OCI-LY3 (cell line): ENCODE measurements at regions not wholly inside any gene's neighbourhood (a gene's known extent, or its start where the extent isn't known, plus 50 kb on each side); places are given as distances from the start of the nearest gene placed in this dataset.

Source experiments
- H2AFZ ChIP-seq: fragments of 200-600, 300-600 bp; shearing (Covaris generic); 2 replicates; pipeline ENCODE4 v1.6.0; 2014; ENCODE audit warnings: antibody characterized with exemption, low read depth, low read length
- H3K27ac ChIP-seq: fragments of 200-600, 300-600 bp; sonication (generic); 2 replicates; pipeline ENCODE4 v1.5.1; 2014; ENCODE audit warnings: mild to moderate bottlenecking, low read length, moderate library complexity, mixed read lengths
- H3K27me3 ChIP-seq: fragments of 200-600, 300-600 bp; sonication (generic); 2 replicates; pipeline ENCODE4 v1.6.1; 2014; ENCODE audit warnings: low read depth, low read length, mixed read lengths
- H3K36me3 ChIP-seq: fragments of 200-600, 300-600 bp; sonication (generic); replicated peaks from 2 replicates; pipeline ENCODE3; 2014; ENCODE audit warnings: low read depth, low read length, mixed read lengths
- H3K4me1 ChIP-seq: fragments of 300-600, 200-600 bp; sonication (generic); 2 replicates; pipeline ENCODE4 v1.6.1; 2014; ENCODE audit warnings: low read length, mixed read lengths
- H3K4me2 ChIP-seq: fragments of 200-600, 300-600 bp; sonication (generic); 2 replicates; pipeline ENCODE4 v1.6.1; 2014; ENCODE audit warnings: low read length, mixed read lengths
- H3K4me3 ChIP-seq: fragments of 300-600, 200-600 bp; sonication (generic); 2 replicates; pipeline ENCODE4 v1.5.1; 2014; ENCODE audit warnings: antibody characterized with exemption, mild to moderate bottlenecking, low read length, moderate library complexity
- H3K79me2 ChIP-seq: fragments of 300-600, 200-600 bp; shearing (Covaris generic); 2 replicates; pipeline ENCODE4 v1.6.1; 2014; ENCODE audit warnings: mild to moderate bottlenecking, low read length, mixed read lengths
- H3K9ac ChIP-seq: fragments of 300-600, 200-600 bp; shearing (Covaris generic); 2 replicates; pipeline ENCODE4 v1.6.0; 2014; ENCODE audit warnings: mild to moderate bottlenecking, low read length, moderate library complexity
- H3K9me3 ChIP-seq: fragments of 200-600, 300-600 bp; shearing (Covaris generic); 2 replicates; pipeline ENCODE4 v1.6.1; 2014; ENCODE audit warnings: low read length, mixed read lengths; ENCODE audit not compliant: insufficient read depth
- H4K20me1 ChIP-seq: fragments of 200-600, 300-600 bp; sonication (generic); 2 replicates; pipeline ENCODE4 v1.6.1; 2016; ENCODE audit warnings: low read length, mixed read lengths; ENCODE audit not compliant: insufficient read depth
- EZH2phosphoT487 ChIP-seq: fragments of 200-600 bp; shearing (Covaris generic); IDR thresholded peaks from 2 replicates; pipeline ENCODE4 v1.6.1; 2018; ENCODE audit warnings: antibody characterized with exemption, mixed run types, low read depth
- TF ChIP-seq, protein P1 (sequence below): fragments of 200-600, 300-600 bp; sonication (generic); IDR thresholded peaks from 2 replicates; pipeline ENCODE4 v1.5.1; 2014; ENCODE audit warnings: antibody characterized with exemption, low read length, low read depth

DNA sequence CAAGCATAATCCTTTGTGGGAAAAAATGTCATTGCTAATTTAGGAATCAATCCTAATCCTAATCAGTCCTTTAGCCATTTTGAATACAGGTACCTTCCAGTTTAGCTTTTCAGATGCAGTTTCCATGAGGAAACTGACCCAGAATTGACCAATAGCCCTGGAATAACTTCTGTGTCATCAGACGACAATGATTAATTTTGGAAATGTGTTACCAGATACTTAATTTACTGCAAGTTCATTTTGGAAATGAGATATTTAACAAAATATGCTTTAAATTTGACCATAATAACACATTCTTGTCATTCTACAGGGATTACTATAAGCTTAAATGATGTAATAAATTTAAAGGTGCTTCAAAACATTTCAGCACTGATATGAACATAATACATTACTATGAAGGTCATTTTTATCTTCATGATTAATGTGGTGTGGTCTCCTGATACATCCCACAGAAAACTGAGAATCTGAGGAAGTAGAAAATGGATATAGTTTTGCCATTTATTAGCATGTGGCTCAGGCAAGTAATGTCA lies 129.8 kb upstream of the SH3BP4 start:
- H4K20me1 ChIP-seq = no peaks in the 10 kb centered on the region
- no peak overlapping the region for H3K4me2 ChIP-seq
- no peak overlapping the region for H2AFZ ChIP-seq
- H3K4me3 ChIP-seq = no peak overlapping the region
- no peaks in the 10 kb centered on the region for H3K27me3 ChIP-seq
- H3K27ac ChIP-seq = no peak overlapping the region
- no peaks in the 10 kb centered on the region for H3K9me3 ChIP-seq
- TF ChIP-seq EZH2phosphoT487 = no peak
- TF ChIP-seq, protein P1, sequence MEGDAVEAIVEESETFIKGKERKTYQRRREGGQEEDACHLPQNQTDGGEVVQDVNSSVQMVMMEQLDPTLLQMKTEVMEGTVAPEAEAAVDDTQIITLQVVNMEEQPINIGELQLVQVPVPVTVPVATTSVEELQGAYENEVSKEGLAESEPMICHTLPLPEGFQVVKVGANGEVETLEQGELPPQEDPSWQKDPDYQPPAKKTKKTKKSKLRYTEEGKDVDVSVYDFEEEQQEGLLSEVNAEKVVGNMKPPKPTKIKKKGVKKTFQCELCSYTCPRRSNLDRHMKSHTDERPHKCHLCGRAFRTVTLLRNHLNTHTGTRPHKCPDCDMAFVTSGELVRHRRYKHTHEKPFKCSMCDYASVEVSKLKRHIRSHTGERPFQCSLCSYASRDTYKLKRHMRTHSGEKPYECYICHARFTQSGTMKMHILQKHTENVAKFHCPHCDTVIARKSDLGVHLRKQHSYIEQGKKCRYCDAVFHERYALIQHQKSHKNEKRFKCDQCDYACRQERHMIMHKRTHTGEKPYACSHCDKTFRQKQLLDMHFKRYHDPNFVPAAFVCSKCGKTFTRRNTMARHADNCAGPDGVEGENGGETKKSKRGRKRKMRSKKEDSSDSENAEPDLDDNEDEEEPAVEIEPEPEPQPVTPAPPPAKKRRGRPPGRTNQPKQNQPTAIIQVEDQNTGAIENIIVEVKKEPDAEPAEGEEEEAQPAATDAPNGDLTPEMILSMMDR = no peak
- H3K36me3 ChIP-seq = no peaks in the 10 kb centered on the region
- H3K4me1 ChIP-seq = no peaks in the 10 kb centered on the region
- H3K9ac ChIP-seq = no peak overlapping the region
- no peaks in the 10 kb centered on the region for H3K79me2 ChIP-seq

GRCh38 chr2:234818937-234819336 lies 132.9 kb upstream of the SH3BP4 start:
- Histone ChIP-seq H3K9ac (no peak overlapping the region), H3K27ac (no peak overlapping the region), H4K20me1 (no peaks in the 10 kb centered on the region), H2AFZ (no peak overlapping the region), H3K9me3 (no peaks in the 10 kb centered on the region), H3K27me3 (no peaks in the 10 kb centered on the region), H3K4me1 (no peaks in the 10 kb centered on the region), H3K4me2 (no peak overlapping the region), H3K4me3 (no peak overlapping the region), H3K79me2 (no peaks in the 10 kb centered on the region), H3K36me3 (no peaks in the 10 kb centered on the region)
- TF ChIP-seq, protein P1 = no peak
- no peak for TF ChIP-seq EZH2phosphoT487

DNA sequence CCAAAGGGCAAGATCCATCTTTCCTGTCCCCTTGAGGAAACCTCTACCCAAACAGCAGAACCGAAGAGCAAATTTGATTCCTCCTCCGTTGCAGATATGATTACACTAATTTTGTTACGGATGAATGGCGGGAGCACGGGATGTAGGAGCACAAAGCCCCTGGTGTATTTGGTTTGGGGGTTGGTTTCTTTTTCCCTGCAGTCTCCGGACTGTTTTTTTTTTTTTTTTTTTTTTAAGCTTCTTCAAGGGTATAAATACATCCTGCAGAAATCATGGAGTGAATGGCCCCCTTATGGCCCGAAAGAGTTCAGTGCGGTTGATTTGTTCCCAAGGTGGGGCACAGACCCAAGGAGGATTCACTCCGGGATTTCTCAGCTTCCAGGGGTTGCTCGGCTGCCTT lies 135.3 kb upstream of the SH3BP4 start:
- no peak overlapping the region for H3K4me3 ChIP-seq
- H4K20me1 ChIP-seq = no peaks in the 10 kb centered on the region
- H3K4me1 ChIP-seq = no peaks in the 10 kb centered on the region
- no peak overlapping the region for H3K9ac ChIP-seq
- TF ChIP-seq, protein P1 = no peak
- TF ChIP-seq EZH2phosphoT487 = no peak
- no peaks in the 10 kb centered on the region for H3K36me3 ChIP-seq
- H3K4me2 ChIP-seq = no peak overlapping the region
- H3K9me3 ChIP-seq = no peaks in the 10 kb centered on the region
- no peak overlapping the region for H3K27ac ChIP-seq
- no peaks in the 10 kb centered on the region for H3K27me3 ChIP-seq
- no peaks in the 10 kb centered on the region for H3K79me2 ChIP-seq
- H2AFZ ChIP-seq = no peak overlapping the region

DNA sequence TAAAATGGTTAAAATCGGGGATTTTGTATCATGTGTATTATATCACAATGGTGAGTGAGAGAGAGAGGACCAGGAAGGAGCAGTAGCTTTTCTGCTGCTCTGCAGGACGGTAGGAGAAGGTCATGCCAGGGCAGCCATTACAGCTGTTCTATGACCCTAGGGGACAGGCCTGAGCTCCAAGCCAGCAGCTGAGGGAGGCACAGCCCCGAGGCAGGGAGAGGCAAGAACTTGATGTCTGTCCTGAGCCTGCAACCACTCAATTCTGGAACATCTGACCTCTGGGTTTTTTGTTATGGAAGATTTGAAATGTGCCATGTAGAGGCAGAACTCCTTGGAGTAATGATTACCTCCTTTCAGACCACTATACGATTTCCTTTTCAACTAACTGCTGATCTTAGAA lies 135.8 kb upstream of the SH3BP4 start:
- no peaks in the 10 kb centered on the region for H3K4me1 ChIP-seq
- no peaks in the 10 kb centered on the region for H3K36me3 ChIP-seq
- H2AFZ ChIP-seq = no peak overlapping the region
- H3K9me3 ChIP-seq = no peaks in the 10 kb centered on the region
- TF ChIP-seq, protein P1 = no peak
- TF ChIP-seq EZH2phosphoT487 = no peak
- no peak overlapping the region for H3K27ac ChIP-seq
- H3K4me2 ChIP-seq = no peak overlapping the region
- H4K20me1 ChIP-seq = no peaks in the 10 kb centered on the region
- H3K9ac ChIP-seq = no peak overlapping the region
- H3K4me3 ChIP-seq = no peak overlapping the region
- H3K27me3 ChIP-seq = no peaks in the 10 kb centered on the region
- no peaks in the 10 kb centered on the region for H3K79me2 ChIP-seq
